ENCODE measurements at regions not wholly inside any gene's neighbourhood (a gene's known extent, or its start where the extent isn't known, plus 50 kb on each side); places are given as distances from the start of the nearest gene placed in this dataset.

GRCh38 chr14:104472536-104473243 is 106.9 kb upstream of the C14orf180 start:
- no peak for TF ChIP-seq MXI1 (conservative IDR thresholded peaks at IDR 0.05; ENCODE audit: poor library complexity, severe bottlenecking)
- TF ChIP-seq TAF1 (IDR thresholded peaks at IDR 0.05; ENCODE audit: low read depth) = no peak
- no peak for TF ChIP-seq REST (IDR thresholded peaks at IDR 0.05; ENCODE audit: borderline replicate concordance)
- no peak for TF ChIP-seq EP300 (conservative IDR thresholded peaks at IDR 0.05; ENCODE audit: poor library complexity, severe bottlenecking)
- TF ChIP-seq POLR2AphosphoS5 (IDR thresholded peaks at IDR 0.05) = no peak
- no peak for TF ChIP-seq SMC3 (conservative IDR thresholded peaks at IDR 0.05; ENCODE audit: poor library complexity)
- no peak for TF ChIP-seq CTCF (IDR thresholded peaks at IDR 0.05; ENCODE audit: poor library complexity, severe bottlenecking)
- no peak for TF ChIP-seq RAD21 (conservative IDR thresholded peaks at IDR 0.05)
- TF ChIP-seq EZH2 (IDR thresholded peaks at IDR 0.05; ENCODE audit: borderline replicate concordance, insufficient read depth, low read length, poor library complexity, severe bottlenecking) = no peak
- no peaks in the 10 kb centered on the region for H3F3A ChIP-seq (ENCODE audit: insufficient read depth, low read length, poor library complexity, severe bottlenecking)
- no peaks in the 10 kb centered on the region for H3K9me3 ChIP-seq (ENCODE audit: low read length)
- H3K79me2 ChIP-seq (replicated peaks; ENCODE audit: insufficient read depth, low read length) = no peaks in the 10 kb centered on the region
- H3K27ac ChIP-seq (ENCODE audit: low read length) = no peak overlapping the region
- H3K27me3 ChIP-seq (ENCODE audit: insufficient read depth, low read depth, low read length) = no peaks in the 10 kb centered on the region
- H3K4me3 ChIP-seq (ENCODE audit: low read length) = no peak overlapping the region
- H3K4me2 ChIP-seq (ENCODE audit: low read length) = no peak overlapping the region
- no peak overlapping the region for H2AFZ ChIP-seq (ENCODE audit: low read depth, low read length)
- no peaks in the 10 kb centered on the region for H3K36me3 ChIP-seq (ENCODE audit: insufficient read depth, low read length)
- no peaks in the 10 kb centered on the region for H4K20me1 ChIP-seq (ENCODE audit: insufficient read depth)
- no peak overlapping the region for H3K9ac ChIP-seq (ENCODE audit: low read length)
- H3K9me2 ChIP-seq (ENCODE audit: insufficient read depth, low read length) = no peaks in the 10 kb centered on the region

GRCh38 chr14:104473244-104473565 is 106.4 kb upstream of the C14orf180 start:
- H3K36me3 ChIP-seq (ENCODE audit: insufficient read depth, low read length) = no peaks in the 10 kb centered on the region
- TF ChIP-seq EZH2 (IDR thresholded peaks at IDR 0.05; ENCODE audit: borderline replicate concordance, insufficient read depth, low read length, poor library complexity, severe bottlenecking) (no peak), POLR2AphosphoS5 (IDR thresholded peaks at IDR 0.05) (no peak), EP300 (conservative IDR thresholded peaks at IDR 0.05; ENCODE audit: poor library complexity, severe bottlenecking) (no peak), REST (IDR thresholded peaks at IDR 0.05; ENCODE audit: borderline replicate concordance) (no peak), MXI1 (conservative IDR thresholded peaks at IDR 0.05; ENCODE audit: poor library complexity, severe bottlenecking) (no peak), TAF1 (IDR thresholded peaks at IDR 0.05; ENCODE audit: low read depth) (no peak), SMC3 (conservative IDR thresholded peaks at IDR 0.05; ENCODE audit: poor library complexity) (no peak), CTCF (IDR thresholded peaks at IDR 0.05; ENCODE audit: poor library complexity, severe bottlenecking) (no peak), RAD21 (conservative IDR thresholded peaks at IDR 0.05) (no peak)
- H3K27me3 ChIP-seq (ENCODE audit: insufficient read depth, low read depth, low read length) = no peaks in the 10 kb centered on the region
- no peaks in the 10 kb centered on the region for H3K79me2 ChIP-seq (replicated peaks; ENCODE audit: insufficient read depth, low read length)
- no peaks in the 10 kb centered on the region for H3K9me3 ChIP-seq (ENCODE audit: low read length)
- H4K20me1 ChIP-seq (ENCODE audit: insufficient read depth) = no peaks in the 10 kb centered on the region
- no peak overlapping the region for H3K27ac ChIP-seq (ENCODE audit: low read length)
- no peaks in the 10 kb centered on the region for H3F3A ChIP-seq (ENCODE audit: insufficient read depth, low read length, poor library complexity, severe bottlenecking)
- H3K9me2 ChIP-seq (ENCODE audit: insufficient read depth, low read length) = no peaks in the 10 kb centered on the region
- H3K4me2 ChIP-seq (ENCODE audit: low read length) = no peak overlapping the region
- no peak overlapping the region for H3K4me3 ChIP-seq (ENCODE audit: low read length)
- no peak overlapping the region for H3K9ac ChIP-seq (ENCODE audit: low read length)
- no peak overlapping the region for H2AFZ ChIP-seq (ENCODE audit: low read depth, low read length)
